SK-N-SH (cell line): ENCODE measurements at regions not wholly inside any gene's neighbourhood (a gene's known extent, or its start where the extent isn't known, plus 50 kb on each side); places are given as distances from the start of the nearest gene placed in this dataset.

ENCODE experiments used
- NFIC ChIP-seq: IDR thresholded peaks from 2 replicates; pipeline ENCODE4 v1.4.0; 2012; ENCODE audit warnings: borderline replicate concordance
- TF ChIP-seq, protein P1 (sequence below): IDR thresholded peaks from 2 replicates; pipeline ENCODE4 v1.4.0; 2012; ENCODE audit warnings: low read depth
- TF ChIP-seq, protein P2 (sequence below): fragments of 200-600 bp; sonication (generic); IDR thresholded peaks from 2 replicates; pipeline ENCODE4 v1.6.1; 2017; ENCODE audit warnings: antibody characterized with exemption, mild to moderate bottlenecking, moderate library complexity

DNA sequence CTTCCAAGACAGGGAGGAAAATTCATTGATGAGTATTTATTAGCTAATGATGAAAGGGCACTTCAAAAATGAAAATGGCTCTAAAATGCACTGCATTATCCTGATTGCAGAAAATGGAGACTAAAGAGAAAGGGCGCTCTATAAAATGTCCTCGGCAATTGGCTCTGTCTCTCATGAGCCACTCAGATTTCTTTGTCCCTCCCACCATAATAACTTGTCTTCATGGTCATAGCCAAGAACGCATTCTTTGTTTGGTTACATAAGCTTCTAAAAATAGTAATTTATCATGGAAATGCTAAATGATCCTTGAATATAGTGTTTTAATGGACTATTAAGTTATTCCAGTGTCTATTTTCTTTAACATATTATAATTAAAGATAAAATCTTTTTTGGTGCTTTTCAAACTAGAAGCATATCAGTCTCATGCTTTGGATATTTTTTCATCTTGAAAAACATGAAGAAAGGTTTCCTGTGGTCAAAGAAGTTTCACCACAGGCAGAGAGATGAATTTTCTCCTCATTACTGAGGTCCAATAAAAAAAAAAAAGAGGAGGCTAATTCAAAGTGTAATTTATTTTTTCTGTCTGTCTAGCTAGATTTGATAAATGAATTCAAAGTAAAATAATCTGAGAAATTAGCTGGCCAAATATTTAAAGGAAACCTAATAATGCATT lies 238.1 kb upstream of the BLID start:
- TF ChIP-seq, protein P1, sequence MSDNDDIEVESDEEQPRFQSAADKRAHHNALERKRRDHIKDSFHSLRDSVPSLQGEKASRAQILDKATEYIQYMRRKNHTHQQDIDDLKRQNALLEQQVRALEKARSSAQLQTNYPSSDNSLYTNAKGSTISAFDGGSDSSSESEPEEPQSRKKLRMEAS, result no peak
- TF ChIP-seq NFIC, result no peak
- TF ChIP-seq, protein P2, sequence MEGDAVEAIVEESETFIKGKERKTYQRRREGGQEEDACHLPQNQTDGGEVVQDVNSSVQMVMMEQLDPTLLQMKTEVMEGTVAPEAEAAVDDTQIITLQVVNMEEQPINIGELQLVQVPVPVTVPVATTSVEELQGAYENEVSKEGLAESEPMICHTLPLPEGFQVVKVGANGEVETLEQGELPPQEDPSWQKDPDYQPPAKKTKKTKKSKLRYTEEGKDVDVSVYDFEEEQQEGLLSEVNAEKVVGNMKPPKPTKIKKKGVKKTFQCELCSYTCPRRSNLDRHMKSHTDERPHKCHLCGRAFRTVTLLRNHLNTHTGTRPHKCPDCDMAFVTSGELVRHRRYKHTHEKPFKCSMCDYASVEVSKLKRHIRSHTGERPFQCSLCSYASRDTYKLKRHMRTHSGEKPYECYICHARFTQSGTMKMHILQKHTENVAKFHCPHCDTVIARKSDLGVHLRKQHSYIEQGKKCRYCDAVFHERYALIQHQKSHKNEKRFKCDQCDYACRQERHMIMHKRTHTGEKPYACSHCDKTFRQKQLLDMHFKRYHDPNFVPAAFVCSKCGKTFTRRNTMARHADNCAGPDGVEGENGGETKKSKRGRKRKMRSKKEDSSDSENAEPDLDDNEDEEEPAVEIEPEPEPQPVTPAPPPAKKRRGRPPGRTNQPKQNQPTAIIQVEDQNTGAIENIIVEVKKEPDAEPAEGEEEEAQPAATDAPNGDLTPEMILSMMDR, result no peak
